Neural crest cell (in vitro differentiated cells): ENCODE measurements at regions not wholly inside any gene's neighbourhood (a gene's known extent, or its start where the extent isn't known, plus 50 kb on each side); places are given as distances from the start of the nearest gene placed in this dataset.

ENCODE experiments used
- DNase-seq: peaks from one replicate; pipeline ENCODE4 v3.0.0; 2021; ENCODE audit warnings: low read depth, mixed read lengths, low spot score
- H3K27ac Mint-ChIP-seq: one replicate; pipeline ENCODE4 v1.8.0; 2021; ENCODE audit warnings: mild to moderate bottlenecking, mixed read lengths; ENCODE audit not compliant: unreplicated experiment
- H3K27me3 Mint-ChIP-seq: 2 replicates; pipeline ENCODE4 v1.8.0; 2021; ENCODE audit warnings: low read depth, mild to moderate bottlenecking, mixed read lengths
- H3K36me3 Mint-ChIP-seq: 2 replicates; pipeline ENCODE4 v1.8.0; 2021; ENCODE audit warnings: low read depth, mild to moderate bottlenecking, mixed read lengths
- H3K4me1 Mint-ChIP-seq: 2 replicates; pipeline ENCODE4 v1.8.0; 2021; ENCODE audit warnings: mixed read lengths
- H3K4me3 Mint-ChIP-seq: one replicate; pipeline ENCODE4 v1.8.0; 2021; ENCODE audit warnings: mild to moderate bottlenecking, mixed read lengths
- H3K9me3 Mint-ChIP-seq: 2 replicates; pipeline ENCODE4 v1.8.0; 2021; ENCODE audit warnings: mixed read lengths
- CTCF ChIP-seq: fragments of 200-600 bp; sonication (generic); conservative IDR thresholded peaks from 2 replicates; pipeline ENCODE4 v1.5.0; 2021; ENCODE audit warnings: antibody characterized with exemption, mild to moderate bottlenecking

- no peaks in the 10 kb centered on the region for H3K9me3 Mint-ChIP-seq
Measured at GRCh38 chr16:80346111-80346632, 194.6 kb upstream of the DYNLRB2 start.

GRCh38 chr16:80345701-80346100 lies 195.1 kb upstream of the DYNLRB2 start:
- DNase-seq = no peak
- H3K27ac Mint-ChIP-seq = peak overlapping the region; percentile 96
- H3K4me3 Mint-ChIP-seq = no peak overlapping the region
- no peaks in the 10 kb centered on the region for H3K27me3 Mint-ChIP-seq
- peaks cover 11% of the 10 kb centered on the region for H3K4me1 Mint-ChIP-seq
- no peaks in the 10 kb centered on the region for H3K36me3 Mint-ChIP-seq
- no peak for TF ChIP-seq CTCF
- no peaks in the 10 kb centered on the region for H3K9me3 Mint-ChIP-seq

More at GRCh38 chr16:80346111-80346632, 194.6 kb upstream of the DYNLRB2 start:
- Mint-ChIP-seq H3K27ac (peak overlapping the region; percentile 96), H3K4me1 (peaks cover 11% of the 10 kb centered on the region), H3K36me3 (no peaks in the 10 kb centered on the region), H3K27me3 (no peaks in the 10 kb centered on the region), H3K4me3 (no peak overlapping the region)
- TF ChIP-seq CTCF = no peak
- no peak for DNase-seq

GRCh38 chr16:80344570-80344969 lies 196.2 kb upstream of the DYNLRB2 start:
- Mint-ChIP-seq H3K4me1 (peaks cover 9% of the 10 kb centered on the region), H3K9me3 (no peaks in the 10 kb centered on the region), H3K27me3 (no peaks in the 10 kb centered on the region), H3K27ac (no peak overlapping the region), H3K4me3 (no peak overlapping the region), H3K36me3 (no peaks in the 10 kb centered on the region)
- DNase-seq = no peak
- no peak for TF ChIP-seq CTCF

GRCh38 chr16:80341263-80341662 lies 199.5 kb upstream of the DYNLRB2 start:
- no peak overlapping the region for H3K4me3 Mint-ChIP-seq
- DNase-seq = no peak
- no peak overlapping the region for H3K27ac Mint-ChIP-seq
- no peaks in the 10 kb centered on the region for H3K9me3 Mint-ChIP-seq
- peaks cover 2% of the 10 kb centered on the region for H3K27me3 Mint-ChIP-seq
- no peaks in the 10 kb centered on the region for H3K36me3 Mint-ChIP-seq
- H3K4me1 Mint-ChIP-seq = peaks cover 6% of the 10 kb centered on the region
- TF ChIP-seq CTCF = peak; percentile 23

GRCh38 chr16:80337786-80338185 lies 203.0 kb upstream of the DYNLRB2 start:
- Mint-ChIP-seq H3K9me3 (no peaks in the 10 kb centered on the region), H3K4me1 (no peaks in the 10 kb centered on the region), H3K27me3 (peaks cover 6% of the 10 kb centered on the region), H3K36me3 (no peaks in the 10 kb centered on the region), H3K27ac (no peak overlapping the region), H3K4me3 (no peak overlapping the region)
- DNase-seq = no peak
- no peak for TF ChIP-seq CTCF

GRCh38 chr16:80330803-80331202 lies 210.0 kb upstream of the DYNLRB2 start:
- Mint-ChIP-seq H3K27ac (no peak overlapping the region), H3K27me3 (peaks cover 6% of the 10 kb centered on the region), H3K4me3 (no peak overlapping the region), H3K9me3 (no peaks in the 10 kb centered on the region), H3K4me1 (no peaks in the 10 kb centered on the region), H3K36me3 (no peaks in the 10 kb centered on the region)
- TF ChIP-seq CTCF = no peak
- no peak for DNase-seq
